Transverse colon (tissue), 3 donors: ENCODE measurements at regions not wholly inside any gene's neighbourhood (a gene's known extent, or its start where the extent isn't known, plus 50 kb on each side); places are given as distances from the start of the nearest gene placed in this dataset.

ENCODE experiments used
- CTCF ChIP-seq, 5 experiments: fragments of 200-600 bp in 3 of 5; fragments of 450-650 bp in 2 of 5; sonication (generic) in 3 of 5; IDR thresholded peaks; 1 replicate in 2 of 5; 2 replicates in 3 of 5; pipeline ENCODE4 v1.5.1; 2016 to 2017; ENCODE audit warnings: antibody characterized with exemption in 5 of 5, inconsistent platforms in 3 of 5, mild to moderate bottlenecking in 2 of 5, moderate library complexity in 1 of 5
- POLR2A ChIP-seq: fragments of 450-650 bp; IDR thresholded peaks from one replicate; pipeline ENCODE4 v1.6.1; 2016; ENCODE audit warnings: antibody characterized with exemption, mild to moderate bottlenecking, moderate library complexity

DNA sequence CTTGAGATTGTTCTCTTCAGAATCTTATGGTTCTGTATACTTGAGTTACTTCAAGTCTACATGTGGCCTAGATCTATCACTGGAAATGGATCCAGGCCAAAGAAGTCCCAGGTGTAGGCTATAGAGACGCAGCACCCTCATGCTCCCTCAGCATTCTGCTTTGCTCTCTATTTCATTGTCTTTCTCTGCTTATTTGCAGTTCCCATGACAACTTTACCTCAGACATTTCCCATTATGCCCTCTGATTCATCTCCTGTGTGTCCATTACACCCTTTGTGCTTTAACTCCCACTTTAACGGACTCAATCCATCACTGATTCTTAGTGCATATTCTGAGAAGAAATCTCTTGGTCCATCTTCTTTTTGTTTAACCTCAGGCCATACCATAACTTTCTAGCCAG, 236.9 kb upstream of the NRIP1 start:
- TF ChIP-seq POLR2A (no peak), CTCF (IDR thresholded peaks at IDR 0.05) (no peak)
